ENCODE measurements at regions not wholly inside any gene's neighbourhood (a gene's known extent, or its start where the extent isn't known, plus 50 kb on each side); places are given as distances from the start of the nearest gene placed in this dataset.
"Not testable (repeated sequence)": the region's sequence is repeated elsewhere in the genome, so short reads cannot be mapped to it uniquely, and the experiment has no call there.

DNA sequence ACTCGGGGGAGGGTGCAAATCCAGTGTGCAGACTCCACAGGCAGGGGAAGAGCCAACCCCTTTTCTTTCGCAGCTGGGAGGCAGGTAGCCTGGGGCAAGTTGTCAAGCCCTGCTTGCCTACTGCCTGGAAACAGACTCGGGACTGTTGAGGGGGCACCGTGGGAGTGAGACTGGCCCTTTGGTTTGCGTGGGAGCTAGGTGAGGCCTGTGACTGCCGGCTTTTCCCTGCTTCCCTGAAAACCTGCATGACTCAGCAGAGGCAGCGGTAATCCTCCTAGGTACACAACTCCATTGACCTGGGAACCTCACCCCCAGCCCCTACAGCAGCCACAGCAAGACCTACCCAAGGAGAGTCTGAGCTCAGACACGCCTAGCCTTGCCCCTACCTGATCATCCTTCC is 509.5 kb downstream of the DTWD2 start:
- DNase-seq (ENCODE audit: extremely low spot score): no peak
- ChIA-PET CTCF (no interaction called here), POLR2A (no interaction called here)
- TF ChIP-seq ELF4 (IDR thresholded peaks at IDR 0.05) (no peak), FOXM1 (IDR thresholded peaks at IDR 0.05; ENCODE audit: borderline replicate concordance) (no peak), LEF1 (IDR thresholded peaks at IDR 0.05; ENCODE audit: borderline replicate concordance) (no peak), SP1 (IDR thresholded peaks at IDR 0.05) (no peak), CTBP1 (IDR thresholded peaks at IDR 0.05; ENCODE audit: borderline replicate concordance) (no peak), TARDBP (IDR thresholded peaks at IDR 0.05) (no peak), NFRKB (IDR thresholded peaks at IDR 0.05) (no peak), PKNOX1 (IDR thresholded peaks at IDR 0.05) (no peak), ZNF384 (IDR thresholded peaks at IDR 0.05) (no peak), HDGF (IDR thresholded peaks at IDR 0.05; ENCODE audit: borderline replicate concordance) (no peak)

DNA sequence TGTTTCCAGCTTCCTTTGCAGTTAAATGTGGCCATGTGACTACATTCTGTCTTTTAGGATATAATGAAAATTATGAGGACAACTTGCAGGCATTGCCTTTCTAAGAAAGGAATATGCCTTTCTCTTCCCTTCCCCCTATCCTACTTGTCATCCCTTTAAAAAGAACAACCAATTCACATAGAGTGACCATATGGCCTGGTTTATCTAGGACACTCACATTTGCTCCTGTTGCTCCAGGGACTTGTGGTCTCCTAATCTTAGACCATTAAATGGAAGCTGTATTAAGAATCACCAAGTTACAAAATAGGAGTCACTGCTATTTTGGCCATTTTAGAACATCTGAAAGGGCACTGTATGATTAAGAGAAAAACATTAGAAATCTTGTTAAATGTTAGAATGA is 520.3 kb downstream of the DTWD2 start:
- ChIA-PET CTCF (no interaction called here), POLR2A (no interaction called here)
- no peak for DNase-seq (ENCODE audit: extremely low spot score)
- TF ChIP-seq SUZ12 (IDR thresholded peaks at IDR 0.05): no peak
- no peak for TF ChIP-seq LEF1 (IDR thresholded peaks at IDR 0.05; ENCODE audit: borderline replicate concordance)
- TF ChIP-seq HDGF (IDR thresholded peaks at IDR 0.05; ENCODE audit: borderline replicate concordance): no peak
- TF ChIP-seq FOXA1 (IDR thresholded peaks at IDR 0.05): no peak
- TF ChIP-seq ARNT (IDR thresholded peaks at IDR 0.05): no peak
- no peak for TF ChIP-seq PKNOX1 (IDR thresholded peaks at IDR 0.05)

- DNase-seq (ENCODE audit: extremely low spot score): no peak
Measured at GRCh38 chr5:118467103-118467502, 521.2 kb downstream of the DTWD2 start.

GRCh38 chr5:118466418-118466817 is 521.9 kb downstream of the DTWD2 start:
- no peak for DNase-seq (ENCODE audit: extremely low spot score)
- no peak for TF ChIP-seq HDGF (IDR thresholded peaks at IDR 0.05; ENCODE audit: borderline replicate concordance)
- ChIA-PET CTCF (no interaction called here), POLR2A (no interaction called here)

More at GRCh38 chr5:118467103-118467502, 521.2 kb downstream of the DTWD2 start:
- CTCF ChIA-PET: no interaction called here
- POLR2A ChIA-PET: no interaction called here
- TF ChIP-seq LEF1 (IDR thresholded peaks at IDR 0.05; ENCODE audit: borderline replicate concordance) (no peak), CTBP1 (IDR thresholded peaks at IDR 0.05; ENCODE audit: borderline replicate concordance) (no peak), HDGF (IDR thresholded peaks at IDR 0.05; ENCODE audit: borderline replicate concordance) (no peak), BHLHE40 (IDR thresholded peaks at IDR 0.05; ENCODE audit: borderline replicate concordance) (no peak), TARDBP (IDR thresholded peaks at IDR 0.05) (no peak), NFRKB (IDR thresholded peaks at IDR 0.05) (no peak), ARNT (IDR thresholded peaks at IDR 0.05) (no peak), ZNF384 (IDR thresholded peaks at IDR 0.05) (no peak), FOXM1 (IDR thresholded peaks at IDR 0.05; ENCODE audit: borderline replicate concordance) (no peak), PKNOX1 (IDR thresholded peaks at IDR 0.05) (no peak)

DNA sequence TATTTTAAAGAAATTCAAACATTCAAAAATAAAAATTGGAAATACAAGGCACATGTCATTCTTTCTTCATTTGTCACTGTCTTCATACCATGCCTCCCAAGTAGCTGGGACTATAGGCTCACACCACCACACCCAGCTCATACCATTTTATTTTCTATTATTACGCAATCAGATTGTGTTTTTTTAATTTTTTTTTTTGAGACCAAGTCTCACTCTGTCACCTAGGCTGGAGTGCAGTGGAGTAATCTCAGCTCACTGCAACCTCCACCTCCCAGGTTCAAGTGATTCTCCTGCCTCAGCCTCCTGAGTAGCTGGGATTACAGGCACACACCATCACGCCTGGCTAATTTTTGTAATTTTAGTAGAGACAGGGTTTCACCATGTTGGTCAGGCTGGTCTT is 526.1 kb downstream of the DTWD2 start:
- CTCF ChIA-PET; POLR2A ChIA-PET; DNase-seq (ENCODE audit: extremely low spot score): not testable (repeated sequence)

DNA sequence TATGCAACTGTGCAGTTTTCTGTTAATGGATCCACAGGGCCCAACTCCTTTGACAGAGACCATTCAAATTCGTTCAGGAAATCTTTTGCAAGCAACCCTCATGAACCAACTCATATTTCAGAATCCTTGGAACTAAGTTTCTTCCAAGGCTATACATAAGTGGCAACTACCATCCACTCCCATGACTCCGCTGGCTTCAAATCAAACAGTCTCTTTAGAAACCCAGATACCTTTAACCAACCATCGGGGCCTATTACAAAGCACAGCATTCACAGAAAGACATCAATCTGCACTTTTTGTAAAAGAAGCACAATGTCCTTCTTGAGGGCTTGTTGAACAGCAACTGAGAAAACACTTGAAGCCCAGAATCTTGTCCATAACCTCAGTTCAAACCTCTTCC is 526.9 kb downstream of the DTWD2 start:
- DNase-seq (ENCODE audit: extremely low spot score): no peak
- ChIA-PET CTCF (no interaction called here), POLR2A (no interaction called here)
- no peak for TF ChIP-seq SUZ12 (IDR thresholded peaks at IDR 0.05)
- TF ChIP-seq BHLHE40 (IDR thresholded peaks at IDR 0.05; ENCODE audit: borderline replicate concordance): no peak
- no peak for TF ChIP-seq ARNT (IDR thresholded peaks at IDR 0.05)
- no peak for TF ChIP-seq PKNOX1 (IDR thresholded peaks at IDR 0.05)
- no peak for TF ChIP-seq TARDBP (IDR thresholded peaks at IDR 0.05)
- TF ChIP-seq NFRKB (IDR thresholded peaks at IDR 0.05): no peak
- no peak for TF ChIP-seq FOXM1 (IDR thresholded peaks at IDR 0.05; ENCODE audit: borderline replicate concordance)
- no peak for TF ChIP-seq FOXK2 (IDR thresholded peaks at IDR 0.05)
- no peak for TF ChIP-seq HDGF (IDR thresholded peaks at IDR 0.05; ENCODE audit: borderline replicate concordance)

DNA sequence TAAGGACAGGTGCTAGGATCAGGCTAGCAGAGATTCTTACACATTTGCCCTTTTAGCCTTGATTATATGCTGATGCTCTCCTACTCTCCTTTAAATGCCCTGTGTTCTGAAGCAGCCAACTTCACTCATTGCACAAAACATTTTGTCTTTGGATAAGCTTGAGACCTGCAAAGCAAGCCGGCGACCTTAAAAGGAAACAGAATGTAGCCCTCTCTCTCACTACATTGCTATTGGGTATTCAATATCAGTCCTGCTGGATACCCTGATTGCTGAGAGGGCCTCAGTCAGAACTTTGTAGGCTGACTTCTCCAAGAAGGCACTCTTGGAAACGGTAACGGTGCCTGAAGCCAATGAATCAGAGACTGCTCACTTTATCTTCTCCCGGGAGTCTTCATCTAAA is 528.9 kb downstream of the DTWD2 start:
- CTCF ChIA-PET: no interaction called here
- POLR2A ChIA-PET: no interaction called here
- DNase-seq (ENCODE audit: extremely low spot score): no peak
- no peak for TF ChIP-seq ZNF384 (IDR thresholded peaks at IDR 0.05)
- TF ChIP-seq ELF4 (IDR thresholded peaks at IDR 0.05): no peak
- no peak for TF ChIP-seq SP1 (IDR thresholded peaks at IDR 0.05)
- TF ChIP-seq BHLHE40 (IDR thresholded peaks at IDR 0.05; ENCODE audit: borderline replicate concordance): no peak
- TF ChIP-seq PKNOX1 (IDR thresholded peaks at IDR 0.05): no peak
- TF ChIP-seq HDGF (IDR thresholded peaks at IDR 0.05; ENCODE audit: borderline replicate concordance): no peak
- TF ChIP-seq SUZ12 (IDR thresholded peaks at IDR 0.05): no peak
- no peak for TF ChIP-seq FOXK2 (IDR thresholded peaks at IDR 0.05)
- no peak for TF ChIP-seq FOXA1 (IDR thresholded peaks at IDR 0.05)
- no peak for TF ChIP-seq LEF1 (IDR thresholded peaks at IDR 0.05; ENCODE audit: borderline replicate concordance)
- TF ChIP-seq ARNT (IDR thresholded peaks at IDR 0.05): no peak
- no peak for TF ChIP-seq TARDBP (IDR thresholded peaks at IDR 0.05)
- TF ChIP-seq NFRKB (IDR thresholded peaks at IDR 0.05): no peak
- TF ChIP-seq L3MBTL2 (conservative IDR thresholded peaks at IDR 0.05): no peak
- no peak for TF ChIP-seq FOXM1 (IDR thresholded peaks at IDR 0.05; ENCODE audit: borderline replicate concordance)
- TF ChIP-seq CTBP1 (IDR thresholded peaks at IDR 0.05; ENCODE audit: borderline replicate concordance): no peak

All from HEK293T (cell line).